ENCODE measurements at regions not wholly inside any gene's neighbourhood (a gene's known extent, or its start where the extent isn't known, plus 50 kb on each side); places are given as distances from the start of the nearest gene placed in this dataset.

DNA sequence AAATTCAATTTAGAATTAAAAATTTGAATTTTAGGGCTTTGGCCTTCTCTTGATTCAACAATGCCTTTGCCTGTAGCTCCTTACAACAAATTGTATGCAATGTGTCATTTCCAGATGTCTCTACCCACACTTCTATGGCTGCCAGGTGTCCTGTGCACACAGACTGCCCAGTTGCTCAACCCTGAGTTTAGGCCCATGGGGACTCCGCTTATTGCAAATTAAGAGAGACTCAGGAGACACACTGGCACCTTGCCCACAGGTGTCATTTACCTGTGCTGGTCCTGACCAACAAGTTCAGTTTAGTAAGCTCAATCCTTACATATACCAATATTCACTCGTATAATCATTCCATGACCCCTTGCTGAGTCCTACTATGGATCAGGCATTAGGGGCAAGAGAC, 236.1 kb downstream of the OMA1 start:
- no peak for DNase-seq

- no peak for DNase-seq
These were observed 238.3 kb downstream of the OMA1 start for GRCh38 chr1:58308206-58308605.

DNA sequence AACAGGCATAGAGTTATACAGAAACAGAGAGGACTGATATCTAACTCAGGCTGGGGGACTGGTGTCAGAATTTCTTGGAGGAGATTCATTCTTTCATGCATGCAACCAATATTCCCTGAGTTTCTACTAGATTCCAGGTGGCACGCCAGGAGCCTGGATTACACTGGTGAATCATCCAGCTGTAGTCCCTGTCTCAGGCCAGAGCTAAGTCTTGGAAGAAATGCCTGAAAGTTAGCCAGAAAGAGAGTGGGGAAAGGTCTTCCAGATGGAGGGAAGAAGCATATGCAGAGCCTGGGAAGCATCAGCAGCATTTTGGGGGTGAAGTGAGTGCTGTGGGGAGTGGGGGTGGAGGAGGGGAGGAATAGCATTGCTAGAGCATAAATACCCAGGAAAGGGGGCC, 239.1 kb downstream of the OMA1 start:
- DNase-seq, result no peak

GRCh38 chr1:58305622-58306021, 240.9 kb downstream of the OMA1 start:
- no peak for DNase-seq

GRCh38 chr1:58304346-58304975, 242.1 kb downstream of the OMA1 start:
- no peak for DNase-seq

DNA sequence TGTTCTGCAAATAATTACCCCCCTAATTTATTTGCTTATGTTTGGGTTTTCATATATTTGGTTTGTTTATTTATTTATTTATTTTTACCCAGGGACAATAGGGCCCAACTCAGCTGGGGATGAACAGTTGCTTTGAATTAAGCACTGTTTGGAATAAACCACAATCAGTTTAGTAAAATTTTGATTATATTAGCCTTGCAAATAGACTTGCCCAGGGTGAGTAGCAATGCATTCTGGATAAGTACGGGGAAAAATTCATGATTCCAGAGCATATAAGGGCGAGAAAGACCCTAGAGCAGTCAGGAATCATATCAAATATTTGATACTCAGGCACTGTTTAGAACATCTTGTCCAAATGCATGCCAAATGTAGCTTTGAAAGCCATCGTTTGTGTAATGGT, 242.7 kb downstream of the OMA1 start:
- no peak for DNase-seq

GRCh38 chr1:58293388-58293787, 253.1 kb downstream of the OMA1 start:
- DNase-seq, result no peak

GRCh38 chr1:58290685-58291372, 255.7 kb downstream of the OMA1 start:
- peak in 2 of 4 experiments; percentile 9 to 15 for DNase-seq

DNA sequence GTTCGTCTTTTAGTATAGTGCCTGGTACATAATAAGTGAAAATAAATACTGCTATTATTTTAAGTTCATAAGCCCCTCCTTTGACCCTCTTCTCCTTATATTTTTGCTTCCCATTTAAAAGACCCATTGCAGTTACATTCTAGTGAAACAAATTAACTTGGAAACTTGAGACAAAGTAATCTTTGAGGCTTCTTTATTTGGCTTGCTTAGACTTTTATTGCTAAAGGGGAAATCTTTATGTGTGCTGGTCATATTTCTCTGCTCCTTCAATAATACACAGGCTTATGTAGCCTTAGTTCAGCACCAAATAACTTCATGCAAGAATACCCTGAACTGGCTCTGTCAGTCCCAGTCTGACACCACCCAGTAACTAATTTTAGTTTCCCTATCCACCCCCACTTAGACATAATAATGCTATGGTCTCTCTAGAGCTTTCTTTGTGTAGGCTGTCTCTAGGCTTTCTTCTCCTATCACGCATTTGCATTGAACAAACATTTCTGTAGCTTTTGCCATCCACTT, 257.8 kb downstream of the OMA1 start:
- no peak for DNase-seq

- no peak for DNase-seq
These were observed 258.5 kb downstream of the OMA1 start for GRCh38 chr1:58287894-58288623.

GRCh38 chr1:58284225-58284510, 262.4 kb downstream of the OMA1 start:
- DNase-seq, result no peak

DNA sequence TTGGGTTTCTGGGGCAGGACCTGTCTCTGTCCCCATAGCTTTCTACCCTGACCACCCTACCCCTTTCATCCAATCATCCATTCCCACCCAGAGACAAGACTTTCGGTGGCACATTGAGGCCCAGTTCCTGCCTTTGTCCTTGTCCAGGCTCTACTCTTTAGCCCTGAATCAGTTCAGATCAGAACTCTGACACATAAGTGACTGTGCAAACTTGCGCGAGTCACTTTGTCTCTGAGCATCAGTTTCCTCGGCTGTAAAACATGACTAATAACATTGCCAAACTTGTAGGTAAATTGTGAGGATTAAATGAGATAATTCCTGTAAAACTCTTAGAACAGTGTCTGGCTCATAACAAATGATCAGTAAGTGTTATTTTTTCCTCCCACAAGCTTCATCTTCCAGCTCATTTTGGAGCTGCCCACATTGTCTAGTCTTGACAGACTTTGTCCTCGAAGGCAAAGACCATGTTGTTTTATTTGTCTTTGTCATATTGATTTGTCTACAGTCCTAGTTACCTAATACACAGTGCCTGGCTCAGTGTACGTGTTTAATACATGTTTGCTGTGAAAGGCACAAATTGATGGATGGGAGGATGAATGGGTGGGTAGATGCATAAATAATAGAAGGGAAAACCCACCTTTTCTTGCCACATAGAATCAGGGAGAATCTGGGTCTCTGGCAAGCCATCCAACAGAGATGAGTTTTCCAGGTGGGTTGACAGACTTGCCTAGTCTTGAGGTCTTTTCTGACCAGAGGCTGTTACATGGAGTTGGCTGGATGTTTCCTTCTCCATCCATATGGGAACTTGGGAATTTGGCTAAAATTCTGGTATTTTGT, 262.9 kb downstream of the OMA1 start:
- no peak for DNase-seq

DNA sequence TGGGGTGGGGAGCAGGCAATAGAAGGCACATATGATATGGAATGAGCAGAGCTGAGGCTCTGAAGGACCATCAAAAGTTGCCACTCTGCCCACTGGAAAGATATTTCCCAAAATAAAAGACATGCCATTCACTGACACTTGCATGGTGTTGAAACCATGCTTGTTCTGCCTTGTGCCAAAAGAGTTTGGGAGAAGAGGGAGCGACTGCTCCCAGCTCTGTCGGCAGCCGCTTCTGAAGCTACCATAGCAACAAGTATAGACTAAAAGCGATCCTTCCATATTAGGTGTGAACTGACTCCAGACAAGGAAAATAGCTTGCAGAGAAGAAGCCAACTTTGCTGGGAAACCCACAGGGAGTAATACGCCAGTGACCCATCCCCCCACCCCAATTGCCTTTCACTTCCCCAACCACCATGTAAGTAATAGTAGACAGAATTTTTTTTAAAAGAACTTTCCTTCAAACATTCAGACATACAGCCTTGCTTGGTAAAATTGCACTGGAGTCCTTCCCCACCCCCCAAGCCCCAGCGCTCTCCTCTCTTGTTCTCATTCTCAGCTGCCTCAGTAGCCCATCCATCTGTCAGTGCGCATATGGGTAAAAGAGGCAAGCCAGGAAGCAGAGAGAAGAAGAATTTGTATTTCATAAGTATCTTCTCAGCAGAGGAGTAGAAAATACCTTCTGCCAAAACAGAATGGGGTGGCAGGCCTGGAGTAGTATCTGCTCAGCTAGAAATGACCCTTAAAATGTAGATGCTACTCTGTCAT, 263.7 kb downstream of the OMA1 start:
- DNase-seq, result no peak

DNA sequence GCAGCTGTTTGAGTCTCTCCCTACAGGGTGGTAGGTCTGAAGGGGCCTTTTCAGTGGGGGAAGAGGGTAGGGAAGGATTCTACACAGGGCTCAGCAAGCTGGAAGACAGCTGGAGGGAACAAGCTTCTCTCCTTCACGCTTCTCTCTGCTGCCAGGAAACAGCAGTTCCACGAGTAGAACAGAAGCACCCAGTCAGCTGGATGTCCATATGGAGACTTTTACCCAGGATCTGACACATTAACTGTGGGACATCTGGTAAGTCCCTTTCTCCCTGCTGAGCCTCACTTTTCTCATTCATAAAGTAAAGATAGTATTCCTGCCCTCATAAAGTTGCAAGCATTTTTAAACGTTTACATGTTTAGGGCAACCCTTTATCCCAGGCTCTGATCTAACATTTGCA, 280.3 kb downstream of the OMA1 start:
- DNase-seq, result no peak

- no peak for DNase-seq
These were observed 282.1 kb downstream of the OMA1 start for GRCh38 chr1:58264462-58264861.

DNA sequence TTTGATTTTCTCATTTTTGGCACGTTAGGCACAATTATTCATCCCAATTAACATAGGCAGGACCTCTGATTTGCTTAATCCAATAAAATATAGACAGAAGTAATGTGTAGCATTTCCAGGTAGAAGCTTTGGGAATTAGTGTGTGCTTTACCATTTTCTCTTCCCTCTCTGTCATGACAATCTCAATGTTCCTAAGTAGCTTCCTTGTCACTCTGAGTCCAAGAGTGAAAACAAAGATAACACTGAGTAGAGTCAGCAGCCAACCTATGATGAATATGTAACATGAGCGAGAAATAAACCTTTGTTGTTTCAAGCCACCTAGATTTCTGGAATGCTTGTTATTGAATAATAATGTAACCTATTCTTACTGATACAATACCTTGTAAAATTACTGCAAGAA, 283.8 kb downstream of the OMA1 start:
- DNase-seq, result no peak

DNA sequence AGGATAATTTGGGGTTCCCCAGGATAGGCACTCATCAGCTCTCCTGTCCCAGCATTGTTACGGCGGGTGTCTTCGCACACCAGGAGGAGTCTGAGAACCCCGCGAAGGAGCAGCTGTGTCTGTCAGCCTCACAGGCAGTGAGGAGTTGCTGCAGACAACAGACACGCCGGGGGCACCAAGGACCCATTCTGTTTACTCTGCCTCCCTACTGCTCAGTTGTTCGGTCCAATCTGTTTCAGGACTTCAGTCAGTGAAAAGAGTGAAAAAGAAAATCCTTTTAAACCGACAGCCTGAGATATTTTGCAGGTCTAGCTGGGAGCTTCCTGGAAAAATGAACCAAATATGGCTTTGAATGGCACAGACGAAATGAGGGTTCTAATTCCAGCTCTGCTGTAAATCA, 288.4 kb downstream of the OMA1 start:
- DNase-seq, result no peak

DNA sequence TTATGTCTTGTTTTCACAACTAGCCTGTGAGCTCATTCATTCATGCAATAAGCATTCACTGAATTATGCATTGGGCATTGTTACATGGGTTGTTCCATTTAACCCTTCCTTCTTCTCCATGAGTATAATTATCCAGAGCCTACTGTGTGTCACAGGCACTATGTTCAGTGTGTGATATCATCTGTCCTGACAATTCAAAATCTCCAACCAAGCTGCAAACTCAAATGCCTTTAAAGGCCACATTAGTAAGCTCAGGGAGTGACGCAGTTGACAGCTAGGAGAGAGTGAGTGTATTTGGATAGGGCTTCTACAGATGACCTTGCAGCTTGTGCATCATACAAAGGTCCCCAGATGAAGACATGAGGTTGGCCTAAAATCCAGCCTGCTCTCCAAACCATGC, 289.5 kb downstream of the OMA1 start:
- DNase-seq, result no peak

- DNase-seq, result no peak
These were observed 290.0 kb downstream of the OMA1 start for GRCh38 chr1:58256546-58256945.

GRCh38 chr1:58256041-58256440, 290.5 kb downstream of the OMA1 start:
- DNase-seq, result no peak

DNA sequence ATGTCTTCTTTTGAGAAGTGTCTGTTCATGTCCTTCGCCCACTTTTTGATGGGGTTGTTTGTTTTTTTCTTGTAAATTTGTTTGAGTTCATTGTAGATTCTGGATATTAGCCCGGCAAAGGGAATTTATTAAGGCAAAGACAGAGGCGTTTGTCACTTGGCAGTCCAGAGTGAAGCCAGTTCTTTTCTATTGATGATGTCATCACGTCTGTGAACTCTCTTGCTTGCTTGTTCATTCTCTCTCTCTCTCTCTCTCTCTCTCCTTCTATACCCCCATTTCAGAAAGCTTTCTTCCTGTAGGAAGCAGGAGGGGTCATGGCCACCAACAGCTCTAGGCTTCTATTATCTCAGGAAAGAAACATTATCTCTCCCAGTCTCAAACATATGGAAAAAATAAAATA, 291.3 kb downstream of the OMA1 start:
- no peak for DNase-seq

- peak; percentile 43 to 68 (median 53) for DNase-seq
These were observed 295.0 kb downstream of the OMA1 start for GRCh38 chr1:58251430-58252073.
